HCT116 (cell line): ENCODE measurements at regions not wholly inside any gene's neighbourhood (a gene's known extent, or its start where the extent isn't known, plus 50 kb on each side); places are given as distances from the start of the nearest gene placed in this dataset.
"Not testable (repeated sequence)": the region's sequence is repeated elsewhere in the genome, so short reads cannot be mapped to it uniquely, and the experiment has no call there.

Experiments
- CEBPB ChIP-seq: IDR thresholded peaks from 2 replicates; pipeline ENCODE4 v1.6.1; 2012; ENCODE audit warnings: low read depth
- EZH2 ChIP-seq: fragments of 200-600 bp; sonication (generic); IDR thresholded peaks from 2 replicates; pipeline ENCODE4 v1.6.1; 2017; ENCODE audit warnings: antibody characterized with exemption, mixed run types
- POLR2A ChIP-seq: IDR thresholded peaks from 2 replicates; pipeline ENCODE4 v1.7.0; 2011; ENCODE audit warnings: borderline replicate concordance; ENCODE audit not compliant: insufficient read depth, insufficient read length; ENCODE audit errors: extremely low read depth
- SP1 ChIP-seq: IDR thresholded peaks from 2 replicates; pipeline ENCODE4 v1.6.1; 2012; ENCODE audit warnings: low read depth
- ZNF274 ChIP-seq: fragments of 200-500 bp; sonication (Bioruptor generic); IDR thresholded peaks from 2 replicates; pipeline ENCODE4 v1.6.1; 2014; ENCODE audit warnings: mild to moderate bottlenecking, low read depth, low read length, inconsistent platforms
- TF ChIP-seq, protein P1 (sequence below), 3 experiments: fragments of 200-600 bp in 1 of 3; sonication (generic) in 1 of 3; IDR thresholded peaks in 2 of 3; conservative IDR thresholded peaks in 1 of 3; 2 replicates each; pipeline ENCODE4 v1.5.1; 2012 to 2017; ENCODE audit warnings: low read depth in 2 of 3, low read length in 2 of 3, antibody characterized with exemption in 1 of 3, borderline replicate concordance in 1 of 3, control low read depth in 1 of 3, mild to moderate bottlenecking in 1 of 3, mixed read lengths in 1 of 3, mixed run types in 1 of 3, moderate library complexity in 1 of 3; ENCODE audit not compliant: insufficient read depth in 1 of 3
- TF ChIP-seq, protein P2 (sequence below): IDR thresholded peaks from 2 replicates; pipeline ENCODE4 v1.6.1; 2011; ENCODE audit warnings: mild to moderate bottlenecking, low read length, moderate library complexity; ENCODE audit not compliant: insufficient replicate concordance; ENCODE audit errors: extremely low read depth
- TF ChIP-seq, protein P3 (sequence below): IDR thresholded peaks from 2 replicates; pipeline ENCODE4 v1.6.1; 2012

DNA sequence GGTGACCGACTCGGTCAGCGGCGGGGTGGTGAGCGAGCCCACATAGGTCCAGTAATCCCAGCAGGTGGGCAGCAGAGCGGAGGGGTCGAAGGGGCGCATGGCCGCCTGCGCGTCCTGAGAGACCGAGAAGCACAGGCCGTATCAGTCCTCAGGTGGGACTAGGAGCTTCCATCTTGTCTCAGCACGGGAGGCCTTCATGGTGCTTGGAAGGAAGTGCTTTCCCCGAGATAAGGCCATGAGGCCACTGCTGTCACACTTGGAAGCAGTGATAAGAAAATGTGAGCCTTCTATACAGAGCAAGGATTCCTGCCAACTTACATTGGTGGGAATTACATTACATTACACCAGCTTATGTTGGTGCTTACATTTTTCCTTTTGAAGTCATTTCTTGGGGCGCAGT, 62.6 kb upstream of the METTL9 start:
- TF ChIP-seq, protein P1, sequence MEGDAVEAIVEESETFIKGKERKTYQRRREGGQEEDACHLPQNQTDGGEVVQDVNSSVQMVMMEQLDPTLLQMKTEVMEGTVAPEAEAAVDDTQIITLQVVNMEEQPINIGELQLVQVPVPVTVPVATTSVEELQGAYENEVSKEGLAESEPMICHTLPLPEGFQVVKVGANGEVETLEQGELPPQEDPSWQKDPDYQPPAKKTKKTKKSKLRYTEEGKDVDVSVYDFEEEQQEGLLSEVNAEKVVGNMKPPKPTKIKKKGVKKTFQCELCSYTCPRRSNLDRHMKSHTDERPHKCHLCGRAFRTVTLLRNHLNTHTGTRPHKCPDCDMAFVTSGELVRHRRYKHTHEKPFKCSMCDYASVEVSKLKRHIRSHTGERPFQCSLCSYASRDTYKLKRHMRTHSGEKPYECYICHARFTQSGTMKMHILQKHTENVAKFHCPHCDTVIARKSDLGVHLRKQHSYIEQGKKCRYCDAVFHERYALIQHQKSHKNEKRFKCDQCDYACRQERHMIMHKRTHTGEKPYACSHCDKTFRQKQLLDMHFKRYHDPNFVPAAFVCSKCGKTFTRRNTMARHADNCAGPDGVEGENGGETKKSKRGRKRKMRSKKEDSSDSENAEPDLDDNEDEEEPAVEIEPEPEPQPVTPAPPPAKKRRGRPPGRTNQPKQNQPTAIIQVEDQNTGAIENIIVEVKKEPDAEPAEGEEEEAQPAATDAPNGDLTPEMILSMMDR (IDR thresholded peaks at IDR 0.05 in 2 of 3, conservative IDR thresholded peaks at IDR 0.05 in 1 of 3; ENCODE audit: borderline replicate concordance in 1 of 3, insufficient read depth in 1 of 3, low read depth in 2 of 3, low read length in 2 of 3), result not testable (repeated sequence)
- TF ChIP-seq, protein P2, sequence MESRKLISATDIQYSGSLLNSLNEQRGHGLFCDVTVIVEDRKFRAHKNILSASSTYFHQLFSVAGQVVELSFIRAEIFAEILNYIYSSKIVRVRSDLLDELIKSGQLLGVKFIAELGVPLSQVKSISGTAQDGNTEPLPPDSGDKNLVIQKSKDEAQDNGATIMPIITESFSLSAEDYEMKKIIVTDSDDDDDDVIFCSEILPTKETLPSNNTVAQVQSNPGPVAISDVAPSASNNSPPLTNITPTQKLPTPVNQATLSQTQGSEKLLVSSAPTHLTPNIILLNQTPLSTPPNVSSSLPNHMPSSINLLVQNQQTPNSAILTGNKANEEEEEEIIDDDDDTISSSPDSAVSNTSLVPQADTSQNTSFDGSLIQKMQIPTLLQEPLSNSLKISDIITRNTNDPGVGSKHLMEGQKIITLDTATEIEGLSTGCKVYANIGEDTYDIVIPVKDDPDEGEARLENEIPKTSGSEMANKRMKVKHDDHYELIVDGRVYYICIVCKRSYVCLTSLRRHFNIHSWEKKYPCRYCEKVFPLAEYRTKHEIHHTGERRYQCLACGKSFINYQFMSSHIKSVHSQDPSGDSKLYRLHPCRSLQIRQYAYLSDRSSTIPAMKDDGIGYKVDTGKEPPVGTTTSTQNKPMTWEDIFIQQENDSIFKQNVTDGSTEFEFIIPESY, result not testable (repeated sequence)
- not testable (repeated sequence) for TF ChIP-seq ZNF274, POLR2A, EZH2, CEBPB, SP1
- TF ChIP-seq, protein P3, sequence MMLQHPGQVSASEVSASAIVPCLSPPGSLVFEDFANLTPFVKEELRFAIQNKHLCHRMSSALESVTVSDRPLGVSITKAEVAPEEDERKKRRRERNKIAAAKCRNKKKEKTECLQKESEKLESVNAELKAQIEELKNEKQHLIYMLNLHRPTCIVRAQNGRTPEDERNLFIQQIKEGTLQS, result not testable (repeated sequence)
